ACC112 (cell line): ENCODE measurements at regions not wholly inside any gene's neighbourhood (a gene's known extent, or its start where the extent isn't known, plus 50 kb on each side); places are given as distances from the start of the nearest gene placed in this dataset.
"Not testable (repeated sequence)": the region's sequence is repeated elsewhere in the genome, so short reads cannot be mapped to it uniquely, and the experiment has no call there.

Source experiments
- H2AFZ ChIP-seq: fragments of 200-600 bp; sonication (generic); one replicate; pipeline ENCODE4 v1.6.0; 2017; ENCODE audit warnings: antibody characterized with exemption, low read length; ENCODE audit not compliant: unreplicated experiment
- H3K27ac ChIP-seq: fragments of 200-600 bp; sonication (generic); 2 replicates; pipeline ENCODE4 v1.5.1; 2014; ENCODE audit warnings: low read depth, mild to moderate bottlenecking, antibody characterized with exemption, low read length, moderate library complexity
- H3K27me3 ChIP-seq: fragments of 200-600 bp; sonication (generic); 2 replicates; pipeline ENCODE4 v1.6.1; 2014; ENCODE audit warnings: mild to moderate bottlenecking, antibody characterized with exemption, low read length, moderate library complexity, mixed read lengths; ENCODE audit not compliant: insufficient read depth
- H3K36me3 ChIP-seq: fragments of 200-600 bp; sonication (generic); 2 replicates; pipeline ENCODE4 v1.6.1; 2016; ENCODE audit warnings: mild to moderate bottlenecking, antibody characterized with exemption, low read length, moderate library complexity, mixed read lengths; ENCODE audit not compliant: insufficient read depth
- H3K4me1 ChIP-seq: fragments of 200-600 bp; sonication (generic); one replicate; pipeline ENCODE4 v1.6.1; 2016; ENCODE audit warnings: low read length, mixed read lengths; ENCODE audit not compliant: insufficient read depth, unreplicated experiment, control insufficient read depth
- H3K4me3 ChIP-seq: fragments of 200-600 bp; sonication (generic); 2 replicates; pipeline ENCODE4 v1.5.1; 2014; ENCODE audit warnings: mild to moderate bottlenecking, low read depth, low read length
- H3K79me2 ChIP-seq: fragments of 200-600 bp; sonication (generic); one replicate; pipeline ENCODE4 v1.6.0; 2016; ENCODE audit warnings: low read length; ENCODE audit not compliant: control insufficient read depth, unreplicated experiment, insufficient read depth

GRCh38 chr17:71850812-71851211 lies 270.0 kb upstream of the SOX9 start:
- Histone ChIP-seq H3K27ac (no peak overlapping the region), H3K4me1 (no peaks in the 10 kb centered on the region), H2AFZ (no peak overlapping the region), H3K79me2 (no peaks in the 10 kb centered on the region), H3K4me3 (no peak overlapping the region), H3K36me3 (no peaks in the 10 kb centered on the region), H3K27me3 (no peaks in the 10 kb centered on the region)

DNA sequence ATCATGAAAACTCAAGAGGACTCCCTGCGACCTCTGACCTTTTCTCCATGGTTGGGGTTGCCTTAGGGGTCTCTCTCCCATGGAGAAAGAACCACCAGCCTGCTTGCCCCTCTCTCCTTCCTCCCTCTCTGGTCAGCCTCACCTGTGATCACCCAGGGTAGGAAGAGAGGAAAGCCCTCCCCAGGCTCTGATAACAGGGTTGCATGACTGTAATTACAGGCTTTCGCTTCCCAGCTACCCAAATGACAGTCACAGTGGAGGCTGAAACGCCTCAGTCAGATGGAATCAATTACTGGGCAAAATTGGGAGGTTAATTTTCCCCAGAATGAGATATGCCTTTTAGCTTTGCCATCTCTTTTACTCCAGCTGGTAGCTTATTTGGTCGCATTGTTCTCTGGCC lies 265.8 kb upstream of the SOX9 start:
- Histone ChIP-seq H3K36me3 (no peaks in the 10 kb centered on the region), H3K27me3 (no peaks in the 10 kb centered on the region), H3K4me3 (no peak overlapping the region), H3K4me1 (no peaks in the 10 kb centered on the region), H3K27ac (no peak overlapping the region), H2AFZ (no peak overlapping the region), H3K79me2 (no peaks in the 10 kb centered on the region)

DNA sequence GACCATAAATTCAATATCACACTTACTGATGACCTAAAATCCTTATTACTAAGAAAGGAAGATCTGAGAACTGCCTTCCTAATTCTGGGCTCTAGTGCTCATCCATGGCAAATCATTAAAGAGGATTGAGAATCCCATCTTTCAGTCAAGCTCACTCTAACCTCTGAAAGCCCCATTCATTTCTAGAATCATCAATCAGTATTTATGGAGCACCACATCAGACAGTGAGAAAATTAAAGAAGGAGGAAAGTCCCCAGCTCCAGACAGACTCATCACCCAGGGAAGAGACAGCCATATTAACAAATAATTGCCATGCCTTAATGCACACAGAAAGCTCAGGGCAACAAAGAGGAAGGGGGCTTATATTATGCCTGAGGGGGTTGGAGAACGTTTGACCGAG lies 256.1 kb upstream of the SOX9 start:
- peaks cover 11% of the 10 kb centered on the region; the same call in 1 of the 2 replicates for H3K27me3 ChIP-seq
- no peak overlapping the region for H3K27ac ChIP-seq
- H3K79me2 ChIP-seq = no peaks in the 10 kb centered on the region
- H3K4me3 ChIP-seq = no peak overlapping the region
- H3K4me1 ChIP-seq = no peaks in the 10 kb centered on the region
- no peak overlapping the region for H2AFZ ChIP-seq
- no peaks in the 10 kb centered on the region for H3K36me3 ChIP-seq

GRCh38 chr17:71866095-71866494 lies 254.7 kb upstream of the SOX9 start:
- peaks cover 11% of the 10 kb centered on the region; the same call in 1 of the 2 replicates for H3K27me3 ChIP-seq
- no peaks in the 10 kb centered on the region for H3K79me2 ChIP-seq
- no peak overlapping the region for H3K4me3 ChIP-seq
- H3K27ac ChIP-seq = no peak overlapping the region
- no peaks in the 10 kb centered on the region for H3K36me3 ChIP-seq
- no peak overlapping the region for H2AFZ ChIP-seq
- no peaks in the 10 kb centered on the region for H3K4me1 ChIP-seq

DNA sequence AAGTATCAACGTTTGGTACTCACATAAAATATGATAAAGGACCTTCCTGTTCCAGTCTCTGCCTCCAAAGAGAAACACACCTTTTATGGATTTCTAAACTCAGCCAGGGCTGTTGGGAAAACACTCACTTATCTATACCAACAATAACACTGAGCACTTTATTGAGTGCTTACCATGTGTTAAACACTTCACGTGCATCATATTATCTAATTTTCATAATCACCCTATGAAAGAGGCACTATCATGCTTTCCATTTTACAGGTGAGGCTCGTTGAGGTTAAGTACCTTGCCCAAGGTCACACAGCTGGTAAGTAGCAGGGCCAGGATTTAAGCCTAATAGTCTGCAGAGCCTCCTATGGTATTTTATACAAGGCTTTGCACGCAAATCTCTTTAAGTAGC lies 251.5 kb upstream of the SOX9 start:
- H3K27ac ChIP-seq = no peak overlapping the region
- no peaks in the 10 kb centered on the region for H3K36me3 ChIP-seq
- H2AFZ ChIP-seq = no peak overlapping the region

GRCh38 chr17:71869841-71870545 lies 250.8 kb upstream of the SOX9 start:
- H3K4me1 ChIP-seq = no peaks in the 10 kb centered on the region
- H3K36me3 ChIP-seq = no peaks in the 10 kb centered on the region
- H3K79me2 ChIP-seq = no peaks in the 10 kb centered on the region
- no peaks in the 10 kb centered on the region for H3K27me3 ChIP-seq
- H3K4me3 ChIP-seq = no peak overlapping the region
- no peak overlapping the region for H3K27ac ChIP-seq
- H2AFZ ChIP-seq = no peak overlapping the region

More for the DNA sequence above, 251.5 kb upstream of the SOX9 start:
- Histone ChIP-seq H3K79me2 (no peaks in the 10 kb centered on the region), H3K27me3 (peaks cover 5% of the 10 kb centered on the region; the same call in 1 of the 2 replicates), H3K4me1 (no peaks in the 10 kb centered on the region), H3K4me3 (no peak overlapping the region)

- H3K27me3 ChIP-seq = no peaks in the 10 kb centered on the region
- H3K27ac ChIP-seq = no peak overlapping the region
- H3K36me3 ChIP-seq = no peaks in the 10 kb centered on the region
- H3K4me3 ChIP-seq = no peak overlapping the region
- H3K79me2 ChIP-seq = no peaks in the 10 kb centered on the region
- H2AFZ ChIP-seq = no peak overlapping the region
- H3K4me1 ChIP-seq = no peaks in the 10 kb centered on the region
Observed at GRCh38 chr17:71870546-71870862, 250.3 kb upstream of the SOX9 start.

- Histone ChIP-seq H2AFZ (no peak overlapping the region), H3K27me3 (no peaks in the 10 kb centered on the region), H3K4me1 (no peaks in the 10 kb centered on the region), H3K79me2 (no peaks in the 10 kb centered on the region), H3K27ac (no peak overlapping the region), H3K4me3 (no peak overlapping the region), H3K36me3 (no peaks in the 10 kb centered on the region)
Observed at GRCh38 chr17:71872843-71873485, 247.9 kb upstream of the SOX9 start.

GRCh38 chr17:71874773-71875172 lies 246.0 kb upstream of the SOX9 start:
- H2AFZ ChIP-seq, H3K27ac ChIP-seq, H3K27me3 ChIP-seq, H3K36me3 ChIP-seq, H3K79me2 ChIP-seq, H3K4me1 ChIP-seq, H3K4me3 ChIP-seq: not testable (repeated sequence)

GRCh38 chr17:71878271-71878670 lies 242.5 kb upstream of the SOX9 start:
- Histone ChIP-seq H2AFZ (no peak overlapping the region), H3K27me3 (no peaks in the 10 kb centered on the region), H3K79me2 (no peaks in the 10 kb centered on the region), H3K36me3 (no peaks in the 10 kb centered on the region), H3K27ac (no peak overlapping the region), H3K4me1 (no peaks in the 10 kb centered on the region), H3K4me3 (no peak overlapping the region)

- H3K27ac ChIP-seq = no peak overlapping the region
- no peak overlapping the region for H3K4me3 ChIP-seq
- H3K27me3 ChIP-seq = 0 out of 2 replicates have a peak, but pooled peaks cover 4% of the 10 kb centered on the region
- H3K4me1 ChIP-seq = no peaks in the 10 kb centered on the region
- H2AFZ ChIP-seq = no peak overlapping the region
- H3K79me2 ChIP-seq = no peaks in the 10 kb centered on the region
- H3K36me3 ChIP-seq = no peaks in the 10 kb centered on the region
Observed at GRCh38 chr17:71878998-71879397, 241.8 kb upstream of the SOX9 start.
